Endothelial cell of umbilical vein (primary cell): ENCODE measurements at regions not wholly inside any gene's neighbourhood (a gene's known extent, or its start where the extent isn't known, plus 50 kb on each side); places are given as distances from the start of the nearest gene placed in this dataset.

Source experiments
- BruUV-seq: library from RNA; stranded (reverse); fragments of 400-500 nt; replicated peaks from 2 replicates; lab custom pipeline; 2021; lab: Mats Ljungman, UMichigan
- CTCF ChIA-PET: fragments of 300-600, 350-600 bp; sonication (Branson Sonifier 250); formaldehyde crosslinking; loops from one replicate; lab custom pipeline; 2021; ENCODE audit warnings: antibody characterized with exemption, inconsistent platforms; lab: Charles Lee
- POLR2A ChIA-PET: fragments of 300-600, 350-600 bp; sonication (Branson Sonifier 250); formaldehyde crosslinking; loops from one replicate; lab custom pipeline; 2021; ENCODE audit warnings: antibody characterized with exemption, inconsistent platforms; lab: Charles Lee
- DNase-seq: peaks from one replicate; pipeline ENCODE4 v3.0.0-alpha.2; 2011; ENCODE audit warnings: low read depth, low spot score
- FAIRE-seq: peaks from 2 replicates; lab custom pipeline; 2011; peaks lifted over from hg19 to GRCh38; lab: Jason Lieb, UNC
- H2AFZ ChIP-seq: 2 replicates; pipeline ENCODE4 v1.6.0; 2012; ENCODE audit warnings: low read depth, low read length, control low read depth, inconsistent platforms
- H3K27ac ChIP-seq: 2 replicates; pipeline ENCODE4 v1.5.1; 2011; ENCODE audit warnings: low read depth, mild to moderate bottlenecking, control low read depth, low read length, moderate library complexity; ENCODE audit not compliant: insufficient read depth
- H3K27me3 ChIP-seq, 2 experiments: 2 replicates each; pipeline versions ENCODE4 v1.6.0 to v1.6.1; 2011; ENCODE audit warnings: low read length in 2 of 2, mixed read lengths in 1 of 2; ENCODE audit not compliant: control insufficient read depth in 2 of 2, insufficient read depth in 2 of 2
- H3K36me3 ChIP-seq, 2 experiments: 2 replicates in 1 of 2; 3 replicates in 1 of 2; pipeline ENCODE4 v1.5.1; 2011; ENCODE audit warnings: low read length in 2 of 2, mild to moderate bottlenecking in 1 of 2, moderate library complexity in 1 of 2; ENCODE audit not compliant: control insufficient read depth in 2 of 2, insufficient read depth in 2 of 2; ENCODE audit errors: extremely low read depth in 1 of 2
- H3K4me1 ChIP-seq: 3 replicates; pipeline ENCODE4 v1.5.1; 2011; ENCODE audit warnings: mild to moderate bottlenecking, low read length; ENCODE audit not compliant: control insufficient read depth, insufficient read depth; ENCODE audit errors: extremely low read depth
- H3K4me2 ChIP-seq: 2 replicates; pipeline ENCODE4 v1.6.1; 2011; ENCODE audit warnings: low read length, control low read depth, mixed read lengths; ENCODE audit not compliant: insufficient read depth
- H3K4me3 ChIP-seq, 3 experiments: fragments of 200-600 bp in 1 of 3; sonication (generic), shearing (Covaris generic) in 1 of 3; replicated peaks in 1 of 3; 2 replicates each; pipeline ENCODE4 v1.5.1; 2011 to 2016; ENCODE audit warnings: control low read depth in 3 of 3, low read length in 3 of 3, mild to moderate bottlenecking in 2 of 3, inconsistent platforms in 1 of 3, low read depth in 1 of 3, moderate library complexity in 1 of 3; ENCODE audit not compliant: insufficient read depth in 1 of 3
- H3K79me2 ChIP-seq: 2 replicates; pipeline ENCODE4 v1.6.0; 2012; ENCODE audit warnings: low read length, inconsistent platforms; ENCODE audit not compliant: control insufficient read depth, insufficient read depth
- H3K9ac ChIP-seq: replicated peaks from 2 replicates; pipeline ENCODE3; 2011; ENCODE audit warnings: low read length, control low read depth; ENCODE audit not compliant: insufficient read depth; ENCODE audit errors: extremely low read depth
- H3K9me1 ChIP-seq: replicated peaks from 3 replicates; pipeline ENCODE4 v1.6.0; 2011; ENCODE audit warnings: mild to moderate bottlenecking, low read length; ENCODE audit not compliant: control insufficient read depth, insufficient read depth; ENCODE audit errors: extremely low read depth
- H3K9me3 ChIP-seq: replicated peaks from 2 replicates; pipeline ENCODE4 v1.5.1; 2012; ENCODE audit warnings: low read length, inconsistent platforms; ENCODE audit not compliant: control insufficient read depth, insufficient read depth
- H4K20me1 ChIP-seq: replicated peaks from 2 replicates; pipeline ENCODE3; 2011; ENCODE audit warnings: mild to moderate bottlenecking, low read length; ENCODE audit not compliant: control insufficient read depth, insufficient read depth; ENCODE audit errors: extremely low read depth
- EZH2 ChIP-seq: IDR thresholded peaks from 2 replicates; pipeline ENCODE4 v1.6.1; 2012; ENCODE audit warnings: borderline replicate concordance, low read depth, mild to moderate bottlenecking, moderate library complexity, low read length, inconsistent platforms; ENCODE audit not compliant: severe bottlenecking
- FOS ChIP-seq: IDR thresholded peaks from 2 replicates; pipeline ENCODE4 v1.6.1; 2011; ENCODE audit warnings: mild to moderate bottlenecking, low read length, moderate library complexity, borderline replicate concordance; ENCODE audit not compliant: insufficient read depth
- GATA2 ChIP-seq: IDR thresholded peaks from 2 replicates; pipeline ENCODE4 v1.7.0; 2011; ENCODE audit warnings: low read depth, mild to moderate bottlenecking, moderate library complexity, mixed read lengths, low read length; ENCODE audit not compliant: insufficient read length, insufficient read depth
- JUN ChIP-seq: IDR thresholded peaks from 2 replicates; pipeline ENCODE4 v1.6.1; 2011; ENCODE audit warnings: borderline replicate concordance, low read depth; ENCODE audit not compliant: insufficient read length, insufficient read depth
- MAX ChIP-seq: IDR thresholded peaks from 2 replicates; pipeline ENCODE4 v1.6.1; 2011; ENCODE audit not compliant: insufficient read depth, insufficient read length
- MYC ChIP-seq: IDR thresholded peaks from one replicate; pipeline ENCODE4 v1.6.1; 2011; ENCODE audit warnings: mild to moderate bottlenecking, low read depth, low read length
- POLR2A ChIP-seq: IDR thresholded peaks from 2 replicates; pipeline ENCODE4 v1.6.1; 2012; ENCODE audit warnings: low read depth, mild to moderate bottlenecking, control low read depth, low read length
- POLR2AphosphoS5 ChIP-seq: IDR thresholded peaks from 2 replicates; pipeline ENCODE4 v1.6.1; 2012; ENCODE audit warnings: low read depth, mild to moderate bottlenecking, control low read depth, low read length, moderate library complexity; ENCODE audit not compliant: insufficient read depth
- dilution Hi-C: fragments of 300-500 bp; cut with MboI; formaldehyde crosslinking; loops from one replicate; pipeline ENCODE4 v1.15.0; 2019; ENCODE audit warnings: low sequenced_read_pairs; ENCODE audit not compliant: extremely low pct_ligation_motif_present
- intact Hi-C: fragments of 100-400 bp; cut with micrococcal nuclease; formaldehyde crosslinking; loops from one replicate; pipeline ENCODE4 v1.10.0; 2022
- TF ChIP-seq, protein P1 (sequence below), 2 donors: IDR thresholded peaks; 1 replicate in 1 of 2; 2 replicates in 1 of 2; pipeline ENCODE4 v1.5.1; 2011; ENCODE audit warnings: low read length in 2 of 2, mild to moderate bottlenecking in 2 of 2, moderate library complexity in 2 of 2, control low read depth in 1 of 2, inconsistent platforms in 1 of 2, low read depth in 1 of 2; ENCODE audit not compliant: insufficient read depth in 1 of 2; ENCODE audit errors: extremely low read depth in 1 of 2

- no peaks in the 10 kb centered on the region for H3K79me2 ChIP-seq
- intact Hi-C loops (no loop called here), dilution Hi-C loops (no loop called here)
- CTCF ChIA-PET, result no interaction called here
- no peak overlapping the region for H3K4me2 ChIP-seq
- no peaks in the 10 kb centered on the region for H3K36me3 ChIP-seq
- no TSS peak for BruUV-seq
- H3K9me3 ChIP-seq, result peaks cover 9% of the 10 kb centered on the region
- H3K9me1 ChIP-seq, result no peaks in the 10 kb centered on the region
- FAIRE-seq (no peak), DNase-seq (no peak)
- no peaks in the 10 kb centered on the region for H4K20me1 ChIP-seq
- POLR2A ChIA-PET, result no interaction called here
- H2AFZ ChIP-seq, result no peak overlapping the region
- H3K9ac ChIP-seq, result no peak overlapping the region
- H3K4me1 ChIP-seq, result no peaks in the 10 kb centered on the region
- no peaks in the 10 kb centered on the region for H3K27me3 ChIP-seq
- H3K27ac ChIP-seq, result no peak overlapping the region
- TF ChIP-seq MAX (no peak), MYC (no peak), GATA2 (no peak), POLR2AphosphoS5 (no peak), EZH2 (no peak), JUN (no peak), FOS (no peak), POLR2A (no peak)
- TF ChIP-seq, protein P1, sequence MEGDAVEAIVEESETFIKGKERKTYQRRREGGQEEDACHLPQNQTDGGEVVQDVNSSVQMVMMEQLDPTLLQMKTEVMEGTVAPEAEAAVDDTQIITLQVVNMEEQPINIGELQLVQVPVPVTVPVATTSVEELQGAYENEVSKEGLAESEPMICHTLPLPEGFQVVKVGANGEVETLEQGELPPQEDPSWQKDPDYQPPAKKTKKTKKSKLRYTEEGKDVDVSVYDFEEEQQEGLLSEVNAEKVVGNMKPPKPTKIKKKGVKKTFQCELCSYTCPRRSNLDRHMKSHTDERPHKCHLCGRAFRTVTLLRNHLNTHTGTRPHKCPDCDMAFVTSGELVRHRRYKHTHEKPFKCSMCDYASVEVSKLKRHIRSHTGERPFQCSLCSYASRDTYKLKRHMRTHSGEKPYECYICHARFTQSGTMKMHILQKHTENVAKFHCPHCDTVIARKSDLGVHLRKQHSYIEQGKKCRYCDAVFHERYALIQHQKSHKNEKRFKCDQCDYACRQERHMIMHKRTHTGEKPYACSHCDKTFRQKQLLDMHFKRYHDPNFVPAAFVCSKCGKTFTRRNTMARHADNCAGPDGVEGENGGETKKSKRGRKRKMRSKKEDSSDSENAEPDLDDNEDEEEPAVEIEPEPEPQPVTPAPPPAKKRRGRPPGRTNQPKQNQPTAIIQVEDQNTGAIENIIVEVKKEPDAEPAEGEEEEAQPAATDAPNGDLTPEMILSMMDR (IDR thresholded peaks at IDR 0.05; ENCODE audit: extremely low read depth in 1 of 2, insufficient read depth in 1 of 2, low read depth in 1 of 2, low read length in 2 of 2), result no peak
- no peak overlapping the region for H3K4me3 ChIP-seq
These were observed 132.4 kb downstream of the MAF start for GRCh38 chr16:79468121-79468552.
